Brain microvascular endothelial cell (primary cell): ENCODE measurements at regions not wholly inside any gene's neighbourhood (a gene's known extent, or its start where the extent isn't known, plus 50 kb on each side); places are given as distances from the start of the nearest gene placed in this dataset.

ENCODE experiments used
- DNase-seq: peaks from one replicate; pipeline ENCODE4 v3.0.0-alpha.2; 2020
- H3K27ac ChIP-seq: fragments of 250-450 bp; sonication (Bioruptor Pico); 2 replicates; pipeline ENCODE4 v1.5.1; 2020; ENCODE audit warnings: mild to moderate bottlenecking, moderate library complexity
- H3K27me3 ChIP-seq: fragments of 250-450 bp; sonication (Bioruptor Pico); replicated peaks from 2 replicates; pipeline ENCODE4 v1.5.1; 2020; ENCODE audit warnings: mild to moderate bottlenecking
- H3K36me3 ChIP-seq: fragments of 250-450 bp; sonication (Bioruptor Pico); replicated peaks from 2 replicates; pipeline ENCODE4 v1.5.1; 2020; ENCODE audit warnings: mild to moderate bottlenecking
- H3K4me3 ChIP-seq: 2 replicates; pipeline ENCODE4 v1.5.1; 2011; ENCODE audit warnings: low read depth, mild to moderate bottlenecking, control low read depth, low read length, moderate library complexity
- CTCF ChIP-seq: IDR thresholded peaks from 2 replicates; pipeline ENCODE4 v1.5.1; 2011; ENCODE audit warnings: low read depth, mild to moderate bottlenecking, moderate library complexity, low read length, control low read depth, inconsistent platforms; ENCODE audit errors: missing control alignments
- in situ Hi-C: cut with HindIII; loops from 2 replicates; pipeline ENCODE4 v1.10.0; 2017; ENCODE audit warnings: low sequenced_read_pairs, low pct_ligation_motif_present

DNA sequence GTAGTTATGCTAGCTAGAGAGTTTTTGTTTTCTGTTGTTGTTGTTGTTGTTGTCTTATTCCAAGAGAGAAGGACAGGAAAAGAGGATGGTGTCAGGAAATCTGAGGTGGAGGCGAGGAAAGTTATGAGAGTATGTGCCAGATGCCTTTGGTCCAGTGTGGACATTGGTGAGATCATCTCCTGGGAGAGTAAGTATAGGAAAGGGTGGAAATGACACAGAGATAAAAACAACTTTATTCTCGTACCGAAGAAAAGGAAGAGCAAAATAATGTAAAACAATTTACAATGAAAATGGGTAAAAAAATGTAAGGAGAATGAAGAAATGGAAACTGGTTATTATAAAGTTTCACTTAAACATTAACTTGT is 97.4 kb upstream of the ADGRL2 start:
- peak; percentile 66 for DNase-seq
- TF ChIP-seq CTCF = no peak
- in situ Hi-C loops = no loop called here
- no peaks in the 10 kb centered on the region for H3K27me3 ChIP-seq
- no peaks in the 10 kb centered on the region for H3K36me3 ChIP-seq
- peak overlapping the region; percentile 100 for H3K27ac ChIP-seq
- no peak overlapping the region for H3K4me3 ChIP-seq

DNA sequence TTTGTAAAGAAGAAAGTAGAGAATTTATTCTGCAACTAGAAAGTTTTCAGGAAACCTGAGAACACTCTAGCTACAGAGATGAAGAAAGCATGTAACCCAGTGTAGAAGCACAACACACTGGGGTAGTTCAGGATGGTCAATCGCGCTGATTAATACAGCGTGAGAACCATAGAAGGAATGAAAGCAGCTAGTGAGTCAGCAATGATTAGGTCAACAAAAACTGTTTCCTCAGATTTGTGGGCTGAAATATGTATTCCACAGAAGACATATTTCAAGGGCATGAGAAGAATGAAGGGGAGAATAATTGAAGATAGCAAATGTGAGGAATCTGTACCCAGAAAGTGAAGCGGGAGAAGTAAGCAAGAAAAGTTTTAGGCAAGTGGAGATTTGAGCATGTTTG is 97.8 kb upstream of the ADGRL2 start:
- H3K36me3 ChIP-seq = no peaks in the 10 kb centered on the region
- peak overlapping the region; percentile 100 for H3K27ac ChIP-seq
- H3K4me3 ChIP-seq = no peak overlapping the region
- in situ Hi-C loops = no loop called here
- peak; percentile 95 for DNase-seq
- no peaks in the 10 kb centered on the region for H3K27me3 ChIP-seq
- no peak for TF ChIP-seq CTCF

DNA sequence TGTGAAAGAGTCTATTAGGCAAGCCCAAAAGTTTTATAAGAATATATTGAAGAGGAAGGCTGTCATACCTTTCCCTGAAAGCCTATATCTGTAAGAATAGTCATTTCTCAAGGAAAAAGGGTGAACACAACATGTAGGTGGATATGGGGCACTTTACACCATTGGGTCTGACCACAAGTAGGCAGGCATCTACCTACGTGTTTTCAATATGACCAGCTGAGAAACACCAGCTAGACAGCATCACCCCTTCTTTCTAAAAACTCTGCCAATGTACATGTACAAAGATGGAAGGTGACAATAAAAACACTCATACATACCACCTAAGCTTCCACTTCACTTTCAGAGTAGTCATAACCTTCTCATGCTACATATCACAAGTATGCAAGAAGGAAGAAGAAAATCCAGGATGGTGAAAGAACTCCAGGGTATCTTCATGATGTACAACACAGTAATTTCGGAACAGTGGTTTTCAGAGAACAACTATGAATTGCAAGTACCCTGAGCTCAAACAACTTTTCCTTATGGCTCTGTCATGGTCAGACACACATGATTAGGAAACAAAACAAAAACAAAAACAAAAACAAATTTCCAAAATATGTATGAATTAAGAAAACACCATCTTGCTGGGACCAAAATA is 98.5 kb upstream of the ADGRL2 start:
- no peak for TF ChIP-seq CTCF
- in situ Hi-C loops = no loop called here
- H3K27ac ChIP-seq = peak overlapping the region; percentile 100
- no peaks in the 10 kb centered on the region for H3K27me3 ChIP-seq
- no peak overlapping the region for H3K4me3 ChIP-seq
- no peaks in the 10 kb centered on the region for H3K36me3 ChIP-seq
- no peak for DNase-seq

GRCh38 chr1:81700728-81701470 is 99.8 kb upstream of the ADGRL2 start:
- H3K36me3 ChIP-seq = no peaks in the 10 kb centered on the region
- H3K27ac ChIP-seq = no peak overlapping the region
- no peak for DNase-seq
- H3K27me3 ChIP-seq = no peaks in the 10 kb centered on the region
- no peak for TF ChIP-seq CTCF
- in situ Hi-C loops = no loop called here
- H3K4me3 ChIP-seq = no peak overlapping the region

- in situ Hi-C loops = no loop called here
- peak; percentile 80 for DNase-seq
- no peak for TF ChIP-seq CTCF
- Histone ChIP-seq H3K36me3 (no peaks in the 10 kb centered on the region), H3K4me3 (no peak overlapping the region), H3K27me3 (no peaks in the 10 kb centered on the region), H3K27ac (peak overlapping the region; percentile 35)
Observed at GRCh38 chr1:81699234-81699633, 101.5 kb upstream of the ADGRL2 start.
